Activated CD4-positive, alpha-beta T cell treated with anti-CD3 and anti-CD28 coated beads, Interleukin-2, amount 50 U/mL, for 16 hours (primary cell): ENCODE measurements at regions not wholly inside any gene's neighbourhood (a gene's known extent, or its start where the extent isn't known, plus 50 kb on each side); places are given as distances from the start of the nearest gene placed in this dataset.
"Not testable (repeated sequence)": the region's sequence is repeated elsewhere in the genome, so short reads cannot be mapped to it uniquely, and the experiment has no call there.

Experiments
- DNase-seq: peaks from one replicate; pipeline ENCODE4 v3.0.0-alpha.2; 2020

DNA sequence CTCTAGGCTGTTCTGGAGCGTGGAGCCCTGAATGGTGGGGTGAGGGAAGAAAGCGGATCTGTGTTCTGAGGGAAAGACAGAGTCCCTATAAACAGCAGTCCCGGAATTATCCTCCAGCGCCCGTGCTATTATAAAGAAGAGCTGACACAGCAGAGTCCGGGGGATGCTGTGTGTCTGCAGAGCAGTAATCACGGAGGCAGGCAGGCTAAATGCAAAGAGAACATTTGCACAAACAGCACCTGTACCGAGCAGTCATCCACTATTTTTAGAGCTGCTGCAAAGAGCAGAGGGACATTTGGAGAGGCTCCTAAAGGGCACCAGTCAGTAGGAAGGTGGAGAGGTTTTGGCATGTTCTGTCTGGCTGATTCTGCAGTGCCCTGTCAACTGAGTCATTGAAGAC, 293.8 kb upstream of the SLC14A2 start:
- DNase-seq = no peak

DNA sequence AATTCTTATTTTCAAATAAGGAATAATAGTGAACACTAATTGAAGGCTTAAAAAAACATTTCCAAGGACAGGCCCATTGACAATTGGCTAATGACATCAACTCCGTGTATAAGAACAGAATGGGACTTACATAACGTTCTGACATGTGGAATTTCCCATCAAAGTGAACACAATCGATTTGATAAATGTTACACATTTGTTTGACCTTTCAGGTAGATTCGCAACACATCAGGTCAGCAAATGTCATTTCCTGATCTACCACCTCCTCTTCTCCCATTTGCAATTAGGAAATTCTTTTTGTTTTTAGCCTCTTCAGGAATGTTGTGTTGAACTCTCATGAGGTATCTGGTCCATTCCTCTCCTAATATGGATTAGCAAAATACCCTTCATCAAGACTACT, 292.9 kb upstream of the SLC14A2 start:
- no peak for DNase-seq

DNA sequence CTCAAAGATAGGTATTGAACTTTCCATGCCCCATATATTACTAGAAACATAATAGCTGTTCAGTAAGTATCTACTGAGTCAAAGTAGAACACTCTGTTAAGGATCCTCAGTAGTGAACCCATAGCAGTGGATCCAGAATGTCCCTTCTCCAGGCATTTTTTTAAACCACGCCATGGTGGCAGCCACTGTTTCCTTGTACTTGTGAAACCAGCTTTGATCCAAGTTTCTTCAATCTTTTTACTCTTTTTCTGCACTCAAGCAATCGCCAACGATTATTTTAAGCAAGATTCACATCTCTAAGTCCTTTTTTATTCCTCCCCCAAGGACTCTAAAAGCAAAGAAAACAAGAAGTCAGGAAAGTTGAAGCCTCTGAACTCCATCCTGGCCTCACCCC, 291.2 kb upstream of the SLC14A2 start:
- no peak for DNase-seq

DNA sequence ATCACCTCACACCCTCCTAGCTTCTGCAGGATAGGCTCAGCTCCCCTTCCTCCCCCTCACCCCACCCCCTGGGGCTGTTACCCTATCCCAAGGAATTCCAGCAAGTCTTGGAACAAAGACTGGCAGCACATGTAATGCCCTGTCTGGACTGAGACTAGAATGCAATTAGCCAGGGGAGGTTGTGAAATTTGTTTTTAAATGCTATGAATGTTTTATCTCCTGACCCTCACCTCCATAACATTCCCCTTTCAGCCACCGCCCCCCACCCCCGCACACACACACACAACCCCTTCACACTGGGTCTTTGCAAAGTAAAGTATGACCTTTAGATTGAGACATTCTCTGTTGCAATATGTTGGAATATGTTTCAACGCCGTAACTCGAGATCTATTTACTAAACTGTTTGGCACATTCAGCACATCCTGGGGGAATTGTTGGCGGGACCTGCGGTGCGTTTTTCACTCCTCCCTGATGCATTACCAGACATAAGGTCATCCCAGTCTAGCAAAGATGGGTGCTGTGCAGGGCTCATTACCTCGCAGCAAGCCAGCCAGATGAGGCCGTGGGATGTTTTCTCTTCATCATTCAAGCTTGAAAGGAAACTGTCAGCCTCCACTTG, 290.7 kb upstream of the SLC14A2 start:
- DNase-seq = no peak

DNA sequence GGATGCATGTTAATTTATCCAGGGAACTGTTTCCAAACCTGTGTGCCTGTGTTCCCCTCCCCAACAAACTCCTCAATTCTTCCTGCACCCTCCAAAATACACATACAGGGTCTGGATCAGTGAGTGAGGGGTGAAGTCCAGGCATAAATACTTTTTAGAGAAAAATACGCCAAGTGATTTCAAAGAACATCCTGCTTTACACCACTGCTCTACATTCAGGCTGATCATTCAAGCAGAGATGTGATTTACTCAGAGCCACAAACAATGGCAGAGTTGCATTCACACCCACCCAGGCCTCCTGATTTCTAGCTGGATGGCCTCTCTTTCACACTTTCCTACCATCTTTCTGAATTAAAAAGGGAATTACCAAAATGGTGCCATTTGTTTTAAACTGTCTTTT, 289.5 kb upstream of the SLC14A2 start:
- DNase-seq = no peak

DNA sequence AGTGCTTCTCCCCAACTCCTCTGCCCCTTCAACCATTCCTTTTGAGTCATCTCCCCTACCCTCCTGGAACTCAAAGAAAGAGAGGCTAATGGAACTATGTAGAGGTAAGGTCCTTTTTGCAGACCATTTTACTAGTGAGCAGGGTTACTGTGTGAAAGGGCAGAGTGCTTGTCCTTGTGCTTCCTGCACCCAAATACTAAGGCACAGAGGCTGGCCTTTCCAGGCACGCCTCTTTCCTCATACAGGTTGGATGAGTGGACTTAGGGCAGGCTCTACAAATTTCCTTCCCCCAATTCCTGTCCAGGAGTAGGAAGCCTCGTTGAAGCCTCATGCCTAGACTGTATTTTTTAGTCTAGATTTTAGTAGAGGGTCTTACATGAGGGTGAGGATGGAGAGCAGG, 288.8 kb upstream of the SLC14A2 start:
- DNase-seq = no peak

DNA sequence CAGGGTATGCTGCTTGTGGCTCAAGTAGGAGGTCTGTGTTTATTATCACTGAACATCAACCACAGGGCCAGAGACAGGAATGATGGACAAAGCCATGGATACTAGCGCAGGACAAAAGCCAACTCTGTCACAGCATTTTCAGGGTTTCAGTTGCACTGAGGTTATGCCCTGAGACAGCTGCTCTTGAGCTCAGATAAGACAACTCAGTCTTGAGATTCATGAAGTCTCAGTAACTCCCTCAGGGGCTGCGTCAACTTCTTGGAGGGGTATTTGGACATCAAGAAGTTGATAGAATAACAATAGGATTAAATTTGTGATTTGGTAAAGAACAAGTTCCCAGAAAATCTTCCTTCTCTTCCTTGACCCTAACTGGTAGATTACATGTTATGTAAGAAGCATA, 287.0 kb upstream of the SLC14A2 start:
- DNase-seq = no peak

DNA sequence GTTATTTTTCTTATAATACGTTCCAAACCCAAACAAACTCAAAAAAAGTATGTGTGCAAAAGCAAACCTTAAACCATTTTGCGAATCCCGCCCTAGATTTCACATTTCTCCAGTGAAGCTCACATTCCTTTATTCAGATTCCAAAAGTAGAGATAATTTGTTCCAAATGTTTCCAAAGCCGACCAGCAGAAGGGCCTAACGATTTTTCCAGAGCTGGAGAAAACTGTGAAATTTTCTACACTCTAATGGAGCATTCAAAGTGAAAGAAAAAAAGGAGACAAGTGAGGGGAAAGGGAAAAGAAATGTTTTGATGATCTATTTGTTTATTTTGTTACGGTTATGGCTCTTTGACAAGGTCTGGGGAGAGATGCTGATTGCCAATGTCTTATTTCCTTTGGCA, 286.5 kb upstream of the SLC14A2 start:
- no peak for DNase-seq

DNA sequence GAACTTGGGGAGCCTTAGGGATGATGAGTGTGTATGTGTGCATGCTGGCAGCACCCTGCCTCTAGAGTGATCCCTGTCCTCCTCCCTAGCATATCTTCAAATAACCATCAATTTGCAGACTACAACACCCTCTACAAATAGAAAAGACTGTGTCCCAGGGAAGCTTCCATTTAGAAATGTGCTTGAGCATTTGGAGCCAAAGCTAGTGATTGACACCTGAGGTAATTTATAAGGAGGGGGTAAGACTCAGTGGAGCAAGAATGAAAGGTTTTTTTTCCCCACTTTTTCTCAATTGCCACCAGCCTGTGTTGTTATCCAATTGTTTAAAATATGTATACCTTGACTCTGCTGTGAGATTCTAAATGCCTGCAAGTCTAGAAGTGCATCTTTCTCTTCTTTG, 286.0 kb upstream of the SLC14A2 start:
- DNase-seq = no peak

DNA sequence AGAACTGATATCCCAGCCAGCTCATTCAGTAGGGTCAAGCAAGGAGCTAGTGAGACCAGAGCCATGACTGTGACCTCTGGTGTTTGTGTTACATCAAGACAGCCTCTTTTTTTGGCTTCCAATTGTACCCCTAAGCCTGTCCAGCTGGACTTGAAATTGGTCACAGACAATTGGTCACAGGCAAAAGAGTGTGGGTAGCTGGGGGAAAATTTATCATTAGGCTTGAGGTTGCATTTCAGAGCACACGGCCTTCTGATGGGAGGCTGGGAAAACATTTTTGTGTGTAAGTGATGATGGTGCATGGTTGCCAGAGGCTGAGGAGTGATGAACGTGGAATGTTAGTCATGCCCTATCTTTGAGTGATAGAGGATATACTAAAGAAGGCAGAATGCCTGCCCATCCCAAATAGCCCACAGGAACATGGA, 285.1 kb upstream of the SLC14A2 start:
- DNase-seq = no peak

DNA sequence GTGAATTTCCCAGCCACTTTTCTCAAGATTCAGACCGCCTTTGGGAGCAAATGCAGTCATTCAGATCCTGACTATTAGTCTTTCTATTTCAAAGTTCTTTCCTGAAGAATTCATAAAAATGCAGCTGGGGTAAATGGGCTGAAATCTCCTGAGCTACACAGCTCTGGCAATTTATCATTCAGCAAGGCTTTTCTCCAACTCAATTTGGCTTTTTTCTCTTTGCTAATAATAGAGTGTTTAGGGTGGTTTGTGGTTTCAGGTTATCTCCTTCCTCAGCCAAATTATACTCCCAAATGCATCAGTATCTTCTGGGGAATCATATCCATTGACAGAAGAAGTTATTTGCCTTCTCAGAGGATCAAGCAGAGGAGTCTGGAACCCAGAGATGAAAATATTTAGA, 282.4 kb upstream of the SLC14A2 start:
- no peak for DNase-seq

DNA sequence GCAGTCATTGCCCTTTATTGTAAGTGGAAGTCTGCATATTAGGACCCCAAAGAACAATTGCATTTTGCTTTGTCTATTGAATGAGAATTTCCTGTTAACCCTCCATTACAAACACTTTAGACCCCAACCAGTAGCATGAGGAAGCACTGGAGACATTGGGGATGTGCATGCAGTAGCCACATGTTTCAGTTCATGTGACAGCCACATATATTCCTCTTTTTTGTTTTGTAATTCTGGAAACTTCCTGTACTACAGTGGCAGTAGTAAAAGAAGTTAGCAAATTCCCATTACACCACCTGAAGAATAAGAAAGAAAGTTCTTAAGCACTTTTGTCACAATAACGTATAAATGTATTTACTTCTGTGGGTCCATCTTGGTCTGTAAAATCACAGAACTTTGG, 281.1 kb upstream of the SLC14A2 start:
- DNase-seq = no peak

DNA sequence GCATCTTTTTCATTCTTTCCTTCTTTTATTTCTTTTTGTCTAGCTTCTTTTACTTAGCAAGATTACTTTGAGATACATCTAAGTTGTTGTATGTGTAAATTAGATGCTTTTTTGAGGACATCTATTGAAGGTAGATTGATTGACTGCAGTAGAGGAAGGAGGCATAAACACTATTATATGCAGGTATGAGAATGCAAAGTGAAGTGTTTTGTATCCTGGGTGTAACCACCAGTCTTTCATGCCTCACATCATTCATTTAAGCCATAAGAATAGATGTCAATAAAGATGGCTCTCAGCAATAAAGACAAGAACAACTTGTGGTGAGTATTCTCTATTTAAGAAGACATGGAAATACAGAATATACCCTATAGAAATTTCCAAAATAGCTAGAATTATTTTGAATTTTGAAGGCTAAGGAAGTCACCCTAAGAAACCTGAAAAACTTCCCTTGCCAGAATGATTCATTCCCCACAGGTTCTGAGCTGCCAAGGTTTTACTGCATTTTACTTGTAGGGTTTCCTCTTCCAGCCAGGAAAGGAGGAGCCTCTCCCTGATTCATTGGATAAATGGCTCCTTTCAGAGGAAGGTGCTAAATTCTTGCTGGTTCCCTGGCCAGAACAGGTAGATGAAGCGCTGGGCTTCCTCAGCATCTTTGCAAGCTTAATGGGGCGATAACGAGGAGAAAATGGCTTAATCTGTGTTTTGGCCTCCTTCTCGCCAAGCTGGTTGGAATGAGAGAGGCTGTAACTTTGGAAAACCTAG, 279.8 kb upstream of the SLC14A2 start:
- DNase-seq = no peak

DNA sequence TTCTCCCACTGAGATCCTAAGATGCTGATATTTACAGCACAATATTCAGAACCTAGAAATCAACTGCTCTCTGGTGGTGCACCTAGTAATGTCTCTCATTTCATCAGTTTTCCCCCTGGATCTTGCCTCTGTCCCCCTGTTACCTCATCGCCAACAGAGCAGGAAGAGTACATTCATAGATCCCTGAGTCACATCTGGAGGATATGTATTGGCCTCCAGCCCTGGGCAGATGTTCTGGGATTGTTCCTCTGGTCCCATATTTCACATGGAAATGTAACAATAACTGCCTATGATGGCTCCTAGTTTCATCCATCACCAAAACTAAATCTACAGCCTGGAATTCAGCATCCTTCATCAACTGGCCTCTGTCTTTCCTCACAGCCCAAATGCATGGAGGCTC, 278.8 kb upstream of the SLC14A2 start:
- no peak for DNase-seq

DNA sequence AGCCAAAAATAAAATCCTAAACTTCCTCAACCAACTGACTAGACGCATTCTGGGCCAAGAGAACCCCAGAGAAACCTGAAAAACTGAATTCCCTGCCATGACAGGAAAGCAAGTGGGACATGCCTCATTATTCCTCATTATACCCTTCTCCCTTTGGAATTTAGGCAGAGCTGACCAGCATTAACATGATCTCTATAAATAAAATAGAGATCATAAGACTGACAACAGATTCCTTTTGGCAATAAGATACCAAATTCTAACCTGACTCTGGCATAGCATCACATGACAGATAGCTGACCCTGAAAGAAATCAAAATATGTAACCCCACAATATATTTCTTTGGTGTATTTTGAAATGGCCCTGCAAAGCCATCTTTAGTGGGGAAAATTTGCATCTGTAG, 277.8 kb upstream of the SLC14A2 start:
- DNase-seq = no peak

DNA sequence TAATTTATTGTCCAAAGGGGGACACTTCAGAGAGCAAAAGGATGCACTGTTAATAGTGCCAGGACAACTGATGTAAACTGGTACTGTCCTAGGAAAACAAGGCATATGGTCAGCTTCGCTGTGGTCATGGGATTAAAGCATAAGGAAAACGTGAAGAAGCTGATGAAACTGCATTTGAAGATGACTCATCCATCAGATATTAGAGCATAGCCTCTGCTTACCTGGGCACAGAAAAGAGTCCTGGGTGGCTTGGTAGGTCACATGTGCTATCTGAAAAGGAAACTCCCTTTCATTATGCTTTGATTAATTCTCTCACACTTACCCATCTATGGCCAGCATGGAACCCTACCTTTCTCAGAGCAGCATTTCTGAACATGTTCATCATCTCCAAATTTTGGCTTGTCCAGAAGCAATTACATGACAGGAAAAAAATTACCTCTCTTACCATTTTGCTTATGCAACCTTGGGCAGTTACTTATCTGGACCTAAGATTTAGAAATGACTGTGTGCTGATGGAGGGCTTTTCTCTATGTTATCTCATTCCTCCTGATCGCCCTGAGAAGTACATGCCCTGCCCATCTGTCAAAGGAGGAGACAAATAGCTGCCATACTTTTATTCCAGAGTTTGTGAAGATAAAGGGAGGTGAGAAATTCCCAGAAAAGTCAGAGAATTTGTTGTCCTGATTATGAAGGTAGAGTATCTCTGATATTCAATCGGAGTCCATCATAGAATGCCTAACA, 275.3 kb upstream of the SLC14A2 start:
- DNase-seq = no peak

DNA sequence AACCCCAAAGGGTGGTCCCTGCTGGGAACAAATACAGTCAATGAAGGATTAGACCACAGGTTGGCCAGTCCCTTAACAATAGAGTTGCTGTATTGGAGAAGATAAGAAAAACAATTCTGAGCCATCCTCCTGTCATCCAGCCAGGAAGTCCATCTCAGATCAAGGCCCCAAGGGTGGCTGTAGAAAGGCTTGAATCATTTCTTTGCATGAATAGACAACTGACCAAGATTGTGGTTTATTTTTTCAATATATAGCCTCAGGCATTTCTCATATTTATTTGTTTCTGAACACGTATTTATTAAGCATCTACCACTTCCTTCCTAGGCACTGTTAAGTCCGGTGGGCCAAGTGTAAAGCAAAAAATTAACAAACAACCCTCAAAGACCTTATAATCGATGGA, 274.4 kb upstream of the SLC14A2 start:
- no peak for DNase-seq

DNA sequence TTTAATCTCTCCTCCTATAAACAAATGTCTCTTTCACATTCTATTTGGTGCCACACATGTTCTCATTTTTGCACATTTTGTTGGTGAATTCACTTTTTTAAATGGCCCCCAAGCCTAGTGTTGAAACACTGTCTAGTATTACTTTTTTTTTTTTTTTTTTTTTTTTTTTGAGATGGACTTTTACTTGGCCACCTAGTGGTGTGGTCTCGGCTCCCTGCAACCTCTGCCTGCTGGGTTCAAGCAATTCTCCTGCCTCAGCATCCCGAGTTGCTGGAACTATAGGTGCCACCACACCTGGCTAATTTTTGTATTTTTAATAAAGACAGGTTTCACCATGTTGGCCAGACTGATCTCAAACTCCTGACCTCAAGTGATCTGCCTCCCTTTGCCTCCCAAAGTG, 273.8 kb upstream of the SLC14A2 start:
- DNase-seq = no peak

DNA sequence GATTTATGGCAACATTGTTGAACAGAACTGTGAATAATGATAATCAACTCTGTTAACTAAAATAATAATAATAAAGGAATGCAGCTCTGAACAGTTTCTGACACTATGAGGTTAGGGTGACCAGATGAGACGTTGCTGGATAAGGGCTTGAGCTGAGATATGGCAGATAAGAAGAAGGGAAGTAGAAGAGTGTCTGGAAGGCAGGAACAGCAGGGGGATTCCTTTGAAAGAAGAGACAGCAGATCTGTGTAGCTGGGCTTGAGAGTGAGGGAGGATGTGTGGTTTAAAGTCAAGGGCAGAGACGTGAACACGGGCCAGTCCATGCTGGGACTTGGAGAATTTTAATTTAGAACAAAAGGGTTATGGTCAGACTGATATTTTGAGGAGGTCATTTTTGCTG, 273.1 kb upstream of the SLC14A2 start:
- DNase-seq = no peak

DNA sequence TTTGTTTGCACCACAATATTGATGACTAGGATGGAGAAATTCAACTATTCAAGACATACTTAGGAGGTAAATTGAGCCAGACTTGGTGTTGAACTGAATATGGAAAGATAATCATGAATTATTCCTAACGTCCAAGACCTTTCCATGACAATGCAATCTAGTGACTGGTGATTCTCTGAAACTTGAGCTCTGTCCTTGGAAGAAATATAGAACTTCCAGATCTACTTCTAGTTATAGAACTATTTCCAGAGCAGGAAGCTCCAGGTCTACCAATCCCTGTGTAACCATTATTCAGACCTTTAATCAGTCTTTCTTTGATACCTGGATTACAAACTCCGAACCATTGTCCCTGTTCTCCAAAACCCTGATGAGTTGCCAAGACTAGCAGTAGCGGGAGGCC, 272.6 kb upstream of the SLC14A2 start:
- no peak for DNase-seq

DNA sequence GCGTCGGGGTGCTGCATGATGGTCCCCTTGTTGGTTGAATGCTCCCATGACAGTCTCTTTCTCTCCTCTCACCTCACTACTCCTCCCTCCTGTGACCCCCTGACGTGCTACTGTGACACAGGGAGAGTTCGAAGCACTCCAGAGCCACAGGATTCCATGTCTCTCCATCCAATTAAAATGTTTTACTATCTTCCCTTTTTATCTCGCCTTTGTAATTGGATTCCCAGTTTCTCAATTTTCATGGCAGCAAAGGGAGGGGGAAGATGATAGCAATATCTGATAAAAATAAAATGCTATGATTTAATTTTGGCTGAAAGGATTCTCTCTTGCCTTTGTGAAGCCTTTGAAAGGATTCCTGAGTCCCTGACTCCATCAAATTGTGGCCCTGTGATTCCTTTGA, 271.9 kb upstream of the SLC14A2 start:
- no peak for DNase-seq

DNA sequence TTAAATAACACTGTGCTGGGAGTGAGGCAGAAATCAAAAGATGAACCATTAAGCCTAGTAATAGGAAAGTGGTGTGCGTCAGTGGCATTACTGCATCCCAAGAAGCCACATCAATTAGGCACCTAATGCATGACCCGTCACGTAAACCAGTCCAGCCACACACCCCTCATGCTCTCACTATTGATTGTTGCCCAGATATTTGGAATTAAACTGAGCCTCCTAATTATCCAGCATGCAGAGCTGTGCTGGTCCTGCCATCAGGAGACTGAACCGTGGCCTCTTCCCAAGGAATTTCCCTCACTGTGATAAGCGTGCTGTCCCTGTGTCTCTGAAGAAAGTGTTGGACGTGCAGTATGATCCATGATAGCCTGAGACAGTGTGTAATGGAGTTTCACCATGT, 270.6 kb upstream of the SLC14A2 start:
- not testable (repeated sequence) for DNase-seq

DNA sequence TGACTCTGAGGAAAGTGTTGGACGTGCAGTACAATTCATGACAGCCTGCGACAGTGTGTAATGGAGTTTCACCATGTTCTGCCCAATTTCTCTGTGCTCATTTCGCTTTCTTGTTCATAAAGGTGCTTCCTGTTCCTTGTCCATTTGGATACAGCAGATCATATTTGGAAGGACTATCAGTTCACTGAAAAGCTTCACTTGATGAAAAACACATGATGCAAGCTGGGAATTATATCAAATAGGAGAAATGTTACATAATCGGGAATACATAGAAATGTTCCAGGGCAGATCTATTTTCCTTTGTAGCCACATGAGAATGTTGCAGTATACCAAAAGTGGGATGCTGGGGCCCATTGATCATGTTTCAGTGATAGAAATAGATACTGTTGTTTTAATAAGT, 266.3 kb upstream of the SLC14A2 start:
- DNase-seq = no peak

DNA sequence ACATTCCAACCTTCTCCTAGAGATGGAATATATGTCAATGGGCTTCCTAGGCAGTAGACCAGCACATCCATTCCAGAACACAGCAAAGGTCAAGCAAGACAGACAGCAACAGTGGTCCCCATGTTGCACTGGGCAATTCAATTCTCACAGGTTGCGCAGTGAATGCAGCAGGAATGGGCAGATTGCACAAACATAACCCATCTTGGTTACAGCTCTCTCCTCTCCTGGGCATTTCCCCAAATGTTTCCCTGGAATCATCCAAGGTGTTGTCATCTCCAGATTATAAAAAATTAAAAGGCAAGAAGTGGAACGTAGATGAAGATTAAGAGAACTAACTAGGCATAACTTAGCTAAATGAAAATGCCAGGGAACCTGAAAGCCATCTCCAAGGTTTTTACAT, 265.8 kb upstream of the SLC14A2 start:
- DNase-seq = no peak
